HG02588 (cell line): ENCODE measurements at regions not wholly inside any gene's neighbourhood (a gene's known extent, or its start where the extent isn't known, plus 50 kb on each side); places are given as distances from the start of the nearest gene placed in this dataset.
"Not testable (repeated sequence)": the region's sequence is repeated elsewhere in the genome, so short reads cannot be mapped to it uniquely, and the experiment has no call there.

Source experiments
- ATAC-seq: cut with Tn5 transposase; IDR thresholded peaks from one replicate; pipeline ENCODE4 v1.9.1; 2021; ENCODE audit warnings: mild to moderate bottlenecking, moderate library complexity; ENCODE audit not compliant: unreplicated experiment

GRCh38 chr3:3346556-3346955, 167.1 kb upstream of the CRBN start:
- no peak for ATAC-seq

GRCh38 chr3:3342141-3342540, 162.7 kb upstream of the CRBN start:
- ATAC-seq: no peak

GRCh38 chr3:3340965-3341895, 161.7 kb upstream of the CRBN start:
- no peak for ATAC-seq

- no peak for ATAC-seq
Observed at GRCh38 chr3:3340526-3340925, 161.0 kb upstream of the CRBN start.

GRCh38 chr3:3335903-3336302, 156.4 kb upstream of the CRBN start:
- ATAC-seq: no peak

GRCh38 chr3:3334491-3334890, 155.0 kb upstream of the CRBN start:
- no peak for ATAC-seq

- no peak for ATAC-seq
Observed at GRCh38 chr3:3333571-3333970, 154.1 kb upstream of the CRBN start.

- ATAC-seq: no peak
Observed at GRCh38 chr3:3316521-3316920, 137.0 kb upstream of the CRBN start.

- no peak for ATAC-seq
Observed at GRCh38 chr3:3315846-3316245, 136.4 kb upstream of the CRBN start.

GRCh38 chr3:3309887-3310286, 130.4 kb upstream of the CRBN start:
- no peak for ATAC-seq

- ATAC-seq: no peak
Observed at GRCh38 chr3:3308809-3309208, 129.3 kb upstream of the CRBN start.

GRCh38 chr3:3307491-3307890, 128.0 kb upstream of the CRBN start:
- ATAC-seq: no peak

- no peak for ATAC-seq
Observed at GRCh38 chr3:3305841-3306240, 126.3 kb upstream of the CRBN start.

- ATAC-seq: no peak
Observed at GRCh38 chr3:3305084-3305483, 125.6 kb upstream of the CRBN start.

GRCh38 chr3:3303636-3304035, 124.1 kb upstream of the CRBN start:
- no peak for ATAC-seq

GRCh38 chr3:3302964-3303363, 123.5 kb upstream of the CRBN start:
- ATAC-seq: no peak

- no peak for ATAC-seq
Observed at GRCh38 chr3:3301476-3301875, 122.0 kb upstream of the CRBN start.

- no peak for ATAC-seq
Observed at GRCh38 chr3:3296979-3297381, 117.5 kb upstream of the CRBN start.

GRCh38 chr3:3295586-3295985, 116.1 kb upstream of the CRBN start:
- no peak for ATAC-seq

- ATAC-seq: not testable (repeated sequence)
Observed at GRCh38 chr3:3291756-3292283, 112.3 kb upstream of the CRBN start.

GRCh38 chr3:3288255-3288654, 108.8 kb upstream of the CRBN start:
- no peak for ATAC-seq

GRCh38 chr3:3286014-3286413, 106.5 kb upstream of the CRBN start:
- ATAC-seq: no peak

- peak; percentile 63 for ATAC-seq
Observed at GRCh38 chr3:3281024-3281423, 101.5 kb upstream of the CRBN start.
